ENCODE measurements at regions not wholly inside any gene's neighbourhood (a gene's known extent, or its start where the extent isn't known, plus 50 kb on each side); places are given as distances from the start of the nearest gene placed in this dataset.

DNA sequence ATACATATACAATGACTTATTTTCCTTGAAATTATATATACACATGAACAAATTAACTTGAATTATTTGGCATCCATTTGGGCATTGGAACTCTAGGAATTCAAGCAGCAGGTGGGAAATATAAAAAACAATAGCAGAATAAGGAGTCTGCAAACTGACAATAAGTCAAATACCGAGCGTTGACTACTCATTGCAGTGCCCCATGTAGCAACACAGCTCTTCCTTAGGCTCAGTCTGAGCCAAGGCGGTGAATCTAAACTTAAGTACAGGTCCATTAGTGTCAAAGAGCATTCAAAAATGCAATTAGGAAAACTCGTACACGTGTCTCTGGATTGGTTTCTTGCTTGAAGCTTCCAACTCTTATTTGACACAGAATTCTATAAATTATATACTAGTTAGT lies 462.5 kb upstream of the KLF12 start:
- no peak for DNase-seq (ENCODE audit: low spot score)
- TF ChIP-seq, protein P1, sequence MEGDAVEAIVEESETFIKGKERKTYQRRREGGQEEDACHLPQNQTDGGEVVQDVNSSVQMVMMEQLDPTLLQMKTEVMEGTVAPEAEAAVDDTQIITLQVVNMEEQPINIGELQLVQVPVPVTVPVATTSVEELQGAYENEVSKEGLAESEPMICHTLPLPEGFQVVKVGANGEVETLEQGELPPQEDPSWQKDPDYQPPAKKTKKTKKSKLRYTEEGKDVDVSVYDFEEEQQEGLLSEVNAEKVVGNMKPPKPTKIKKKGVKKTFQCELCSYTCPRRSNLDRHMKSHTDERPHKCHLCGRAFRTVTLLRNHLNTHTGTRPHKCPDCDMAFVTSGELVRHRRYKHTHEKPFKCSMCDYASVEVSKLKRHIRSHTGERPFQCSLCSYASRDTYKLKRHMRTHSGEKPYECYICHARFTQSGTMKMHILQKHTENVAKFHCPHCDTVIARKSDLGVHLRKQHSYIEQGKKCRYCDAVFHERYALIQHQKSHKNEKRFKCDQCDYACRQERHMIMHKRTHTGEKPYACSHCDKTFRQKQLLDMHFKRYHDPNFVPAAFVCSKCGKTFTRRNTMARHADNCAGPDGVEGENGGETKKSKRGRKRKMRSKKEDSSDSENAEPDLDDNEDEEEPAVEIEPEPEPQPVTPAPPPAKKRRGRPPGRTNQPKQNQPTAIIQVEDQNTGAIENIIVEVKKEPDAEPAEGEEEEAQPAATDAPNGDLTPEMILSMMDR (IDR thresholded peaks at IDR 0.05; ENCODE audit: extremely low read depth, missing control alignments): no peak

DNA sequence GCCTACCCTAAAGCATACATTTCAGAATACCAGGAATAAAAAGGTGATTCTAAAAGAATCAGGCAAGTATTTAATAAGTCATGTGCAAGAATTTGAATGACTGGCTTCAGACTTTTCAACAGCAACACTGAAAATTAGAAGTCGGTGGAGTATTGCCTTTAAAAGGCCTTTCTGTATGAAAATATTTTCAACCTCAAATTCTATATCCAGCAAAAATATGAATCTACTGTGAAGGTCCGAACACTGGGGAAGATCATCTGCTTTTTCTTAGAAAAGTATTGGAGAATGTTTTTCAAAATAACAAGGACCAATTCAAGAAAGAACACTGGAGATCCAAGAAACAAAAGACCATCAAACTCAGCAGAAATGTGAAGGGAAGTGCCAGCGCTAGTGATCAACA lies 459.5 kb upstream of the KLF12 start:
- TF ChIP-seq, protein P1 (IDR thresholded peaks at IDR 0.05; ENCODE audit: extremely low read depth, missing control alignments): no peak
- no peak for DNase-seq (ENCODE audit: low spot score)

DNA sequence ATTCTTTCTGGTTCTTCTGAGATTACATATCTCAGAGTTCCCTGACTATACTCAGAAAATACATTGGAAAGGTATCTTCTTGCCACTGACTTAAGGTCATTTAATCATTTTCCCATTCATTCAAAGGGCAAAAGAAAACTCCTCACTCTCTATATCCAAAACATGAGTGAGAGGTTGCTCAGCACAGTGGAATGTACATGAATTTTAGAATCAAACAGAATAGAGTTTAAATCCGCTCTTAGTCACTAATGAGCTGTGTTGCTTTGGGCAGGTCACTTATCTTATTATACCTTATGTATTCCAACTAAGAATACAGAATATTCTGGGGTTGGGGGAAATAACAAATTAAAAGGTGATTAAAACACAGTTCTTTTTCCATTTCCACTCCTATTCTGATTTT lies 452.6 kb upstream of the KLF12 start:
- TF ChIP-seq, protein P1 (IDR thresholded peaks at IDR 0.05; ENCODE audit: extremely low read depth, missing control alignments): no peak
- no peak for DNase-seq (ENCODE audit: low spot score)

DNA sequence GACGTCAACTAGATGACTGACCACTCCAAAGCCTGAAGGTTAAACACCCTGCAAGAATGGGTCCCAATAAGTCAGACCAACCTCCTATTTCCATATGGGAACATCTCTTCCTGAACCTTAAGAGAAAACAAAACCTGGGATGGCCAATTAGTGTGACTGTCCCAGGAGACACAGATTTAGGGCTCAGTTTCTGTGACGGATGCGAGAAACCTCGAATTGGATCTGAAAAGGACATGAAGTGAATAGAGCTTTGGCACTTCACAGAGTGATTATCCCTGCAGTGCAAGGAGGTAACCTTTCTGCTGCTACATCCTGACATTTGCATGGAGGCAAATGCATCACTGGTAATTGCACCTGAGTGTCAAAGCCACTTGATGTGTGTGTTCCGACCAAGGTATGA lies 442.2 kb upstream of the KLF12 start:
- TF ChIP-seq, protein P1 (IDR thresholded peaks at IDR 0.05; ENCODE audit: extremely low read depth, missing control alignments): no peak
- no peak for DNase-seq (ENCODE audit: low spot score)

DNA sequence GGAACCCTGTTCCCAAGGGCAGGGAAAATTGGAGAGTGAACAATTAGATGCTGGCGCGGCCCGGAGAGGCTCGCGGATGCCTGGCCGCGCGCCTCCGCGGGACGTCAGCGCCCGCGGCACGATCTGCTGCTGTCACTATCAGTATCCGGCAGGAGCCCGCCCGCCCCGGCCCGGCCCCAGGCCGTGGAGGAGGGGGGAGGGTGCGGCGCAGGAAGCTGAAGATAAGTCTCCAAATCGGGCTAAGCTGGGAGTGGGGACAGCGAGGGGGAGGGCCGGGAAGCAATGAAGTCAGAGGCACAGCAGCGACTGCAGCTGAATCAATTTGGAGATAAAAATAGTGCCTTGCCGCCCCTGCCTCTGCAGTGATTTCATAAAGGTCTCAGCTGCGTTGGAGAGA lies 441.5 kb upstream of the KLF12 start:
- TF ChIP-seq, protein P1 (IDR thresholded peaks at IDR 0.05; ENCODE audit: extremely low read depth, missing control alignments): no peak
- DNase-seq (ENCODE audit: low spot score): no peak

DNA sequence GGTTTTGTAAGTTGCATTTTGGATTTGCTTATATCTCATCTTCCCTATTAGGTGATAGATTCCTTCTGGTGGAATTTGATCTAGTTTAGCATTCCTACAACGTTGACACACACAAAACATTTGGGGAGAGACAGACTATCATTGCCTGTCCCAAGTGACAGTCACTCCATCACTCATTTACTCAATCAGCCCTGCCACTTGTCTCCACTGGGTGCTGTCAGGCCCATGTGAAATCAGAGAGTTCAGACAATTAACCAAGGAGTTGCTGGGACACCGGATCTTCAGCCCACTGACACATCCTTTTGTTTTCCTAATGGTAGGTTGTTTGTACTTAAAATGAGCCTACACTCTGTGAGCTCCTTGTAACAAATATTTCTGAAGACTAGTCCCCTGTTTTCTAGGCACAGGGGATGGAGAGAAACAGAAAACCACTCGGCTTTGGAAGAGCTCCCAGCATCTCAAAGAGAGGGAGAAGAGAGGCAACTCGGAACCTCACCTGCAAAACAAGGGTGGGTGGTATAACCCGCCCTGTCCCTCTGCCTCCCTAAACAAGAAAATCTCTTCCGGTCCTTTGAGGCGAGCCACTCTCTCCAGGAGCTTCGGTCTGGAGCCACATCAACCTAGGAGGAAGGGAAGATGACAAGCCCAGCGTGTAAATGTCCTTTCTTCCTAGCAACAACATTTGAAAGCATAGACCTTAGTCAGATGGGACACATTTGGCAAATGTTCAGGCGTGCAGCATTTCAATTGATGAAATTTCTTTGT lies 440.9 kb upstream of the KLF12 start:
- DNase-seq (ENCODE audit: low spot score): no peak

DNA sequence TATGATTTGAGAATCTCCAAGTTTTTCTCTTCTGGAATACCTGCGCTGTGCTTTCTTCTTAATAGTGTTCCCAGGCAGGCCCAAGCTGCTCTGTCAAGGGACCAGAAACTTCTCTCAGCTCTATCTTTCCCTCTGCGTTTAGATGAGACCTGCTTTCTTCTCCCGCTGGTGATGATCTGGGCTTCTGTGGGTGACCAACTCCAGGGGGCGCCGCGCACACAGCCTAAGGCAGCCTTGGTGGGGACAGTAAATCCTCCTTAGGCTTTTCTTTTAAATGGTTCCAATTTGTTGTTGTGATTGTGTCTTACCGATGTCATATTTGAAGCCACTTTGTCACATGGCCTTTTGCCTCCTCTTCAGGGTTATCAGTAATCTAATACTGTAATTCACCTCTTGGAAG lies 439.4 kb upstream of the KLF12 start:
- TF ChIP-seq, protein P1 (IDR thresholded peaks at IDR 0.05; ENCODE audit: extremely low read depth, missing control alignments): no peak
- DNase-seq (ENCODE audit: low spot score): no peak

More for the DNA sequence above, 440.9 kb upstream of the KLF12 start:
- TF ChIP-seq, protein P1 (IDR thresholded peaks at IDR 0.05; ENCODE audit: extremely low read depth, missing control alignments): no peak
